GM12872 (cell line): ENCODE measurements at regions not wholly inside any gene's neighbourhood (a gene's known extent, or its start where the extent isn't known, plus 50 kb on each side); places are given as distances from the start of the nearest gene placed in this dataset.

ENCODE experiments used
- CTCF ChIP-seq: IDR thresholded peaks from 3 replicates; pipeline ENCODE4 v1.5.1; 2011; ENCODE audit warnings: low read depth, mild to moderate bottlenecking, low read length, moderate library complexity; ENCODE audit not compliant: insufficient read depth

GRCh38 chr2:898319-898718 lies 52.3 kb upstream of the SNTG2 start:
- peak; percentile 38 for TF ChIP-seq CTCF

GRCh38 chr2:897091-897490 lies 53.6 kb upstream of the SNTG2 start:
- TF ChIP-seq CTCF, result no peak

GRCh38 chr2:893311-893710 lies 57.3 kb upstream of the SNTG2 start:
- no peak for TF ChIP-seq CTCF

GRCh38 chr2:892892-893291 lies 57.8 kb upstream of the SNTG2 start:
- TF ChIP-seq CTCF, result no peak

GRCh38 chr2:892401-892800 lies 58.2 kb upstream of the SNTG2 start:
- no peak for TF ChIP-seq CTCF

- TF ChIP-seq CTCF, result no peak
Measured at GRCh38 chr2:891734-892133, 58.9 kb upstream of the SNTG2 start.

GRCh38 chr2:890791-891190 lies 59.9 kb upstream of the SNTG2 start:
- no peak for TF ChIP-seq CTCF

- no peak for TF ChIP-seq CTCF
Measured at GRCh38 chr2:890214-890613, 60.4 kb upstream of the SNTG2 start.
